Epidermal melanocyte (primary cell): ENCODE measurements at regions not wholly inside any gene's neighbourhood (a gene's known extent, or its start where the extent isn't known, plus 50 kb on each side); places are given as distances from the start of the nearest gene placed in this dataset.
"Not testable (repeated sequence)": the region's sequence is repeated elsewhere in the genome, so short reads cannot be mapped to it uniquely, and the experiment has no call there.

Experiments
- DNase-seq: peaks from one replicate; pipeline ENCODE4 v3.0.0; 2011; ENCODE audit warnings: low spot score; ENCODE audit not compliant: insufficient read length

DNA sequence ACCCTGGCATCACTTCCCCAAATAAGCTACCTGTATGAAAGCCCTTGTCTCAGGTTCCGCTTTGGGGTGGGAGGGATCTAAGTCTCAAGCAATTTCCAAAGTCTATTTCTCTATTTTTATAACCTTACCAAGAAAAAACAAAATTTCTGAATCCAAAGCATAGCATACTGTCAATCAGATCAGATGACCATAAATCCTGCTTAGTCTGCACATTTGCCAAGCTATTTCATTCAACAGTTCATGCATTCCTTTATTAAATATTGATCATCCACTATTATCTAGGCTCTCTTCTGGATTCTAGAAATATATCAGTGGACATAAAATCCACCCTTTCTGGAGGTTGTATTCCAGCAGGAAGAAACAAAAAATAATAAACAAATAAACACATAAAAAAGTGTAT is 263.5 kb upstream of the USP15 start:
- DNase-seq = no peak

DNA sequence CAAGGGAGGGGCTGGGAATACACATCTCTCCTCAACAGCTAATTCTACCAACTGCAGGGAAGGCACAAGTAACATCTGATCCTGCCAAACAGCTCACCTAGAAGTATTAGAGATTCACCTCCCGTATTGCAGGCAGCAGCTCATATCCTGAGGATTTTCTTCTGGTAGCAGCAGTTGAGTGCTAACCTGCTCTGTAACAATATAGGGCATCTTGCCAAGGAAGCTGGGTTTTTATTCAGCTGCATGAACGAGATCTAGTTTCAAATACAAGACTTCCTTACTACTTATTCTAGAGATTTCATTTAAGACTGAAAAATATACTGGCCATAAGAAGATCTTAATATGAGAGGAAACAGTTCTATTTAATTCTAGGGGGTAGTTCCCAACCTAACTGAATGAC is 261.4 kb upstream of the USP15 start:
- no peak for DNase-seq

DNA sequence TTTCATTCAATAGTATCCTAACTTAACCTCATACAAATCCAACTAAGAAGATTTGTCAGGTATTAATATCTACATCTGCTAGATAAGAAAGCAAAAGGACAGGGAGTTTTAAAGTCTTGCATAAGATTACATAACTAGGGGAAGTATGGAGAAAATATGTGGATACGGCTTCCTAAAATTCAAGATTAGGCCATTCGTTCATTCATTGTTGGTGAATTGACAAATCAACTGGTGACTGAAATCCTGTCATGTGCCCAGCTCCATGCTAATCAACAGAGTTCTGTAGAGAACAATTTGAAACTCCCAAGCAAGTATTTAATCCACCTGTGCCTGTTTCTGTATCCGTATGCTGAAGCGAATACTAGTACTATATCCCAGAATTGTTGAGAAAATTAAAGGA is 260.9 kb upstream of the USP15 start:
- no peak for DNase-seq

DNA sequence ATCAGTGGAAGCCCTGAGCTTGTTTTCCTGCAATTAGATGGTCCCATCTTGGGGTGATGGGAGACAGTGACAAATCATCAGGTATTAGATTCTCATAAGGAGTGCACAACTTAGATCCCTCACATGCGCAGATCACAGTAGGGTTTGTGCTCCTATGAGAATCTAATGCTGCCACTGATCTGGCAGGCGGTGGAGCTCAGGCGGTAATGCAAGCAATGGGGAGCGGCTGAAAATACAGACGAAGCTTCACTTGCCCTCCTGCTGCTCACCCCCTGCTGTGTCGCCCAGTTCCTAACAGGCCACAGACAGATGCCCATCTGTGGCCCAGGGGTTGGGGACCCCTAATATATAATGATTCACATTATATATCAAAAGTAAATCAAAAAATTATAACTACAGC is 258.8 kb upstream of the USP15 start:
- DNase-seq = no peak

DNA sequence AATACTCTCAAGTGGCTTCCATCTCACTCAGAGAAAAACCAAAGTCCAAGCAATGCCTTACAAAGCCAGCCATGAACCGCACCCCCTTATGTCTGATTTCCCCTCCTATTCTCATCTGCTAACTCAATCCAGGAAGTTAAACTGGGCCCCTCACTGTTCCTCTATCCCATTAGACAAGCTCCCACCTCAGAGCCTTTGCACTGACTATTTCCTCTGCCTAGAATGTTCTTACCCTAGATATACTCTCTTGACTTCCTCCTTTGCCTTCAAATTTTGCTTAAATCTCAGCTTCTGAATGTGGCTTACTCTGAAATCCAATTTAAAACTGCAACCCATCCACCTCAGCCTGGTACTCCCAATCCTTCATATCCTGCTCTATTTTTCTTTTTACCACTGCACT is 257.0 kb upstream of the USP15 start:
- no peak for DNase-seq

DNA sequence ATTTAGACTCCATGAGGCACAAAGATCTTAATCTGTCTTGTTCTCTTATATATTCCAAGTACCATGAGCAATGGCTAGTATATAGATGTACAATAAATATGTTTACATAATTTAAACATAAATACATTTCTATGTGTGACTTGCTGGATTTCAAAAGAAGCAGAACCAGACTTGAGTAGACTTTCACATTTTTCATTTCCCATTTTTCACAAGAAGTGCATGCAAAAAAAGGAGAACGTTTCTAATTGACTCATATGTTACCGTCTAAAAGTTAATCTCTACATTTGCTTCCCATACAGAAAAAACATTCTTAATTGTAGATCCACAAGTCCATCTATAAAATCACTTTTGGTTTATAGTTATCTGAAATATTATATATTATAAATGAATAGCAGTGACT is 256.5 kb upstream of the USP15 start:
- no peak for DNase-seq

DNA sequence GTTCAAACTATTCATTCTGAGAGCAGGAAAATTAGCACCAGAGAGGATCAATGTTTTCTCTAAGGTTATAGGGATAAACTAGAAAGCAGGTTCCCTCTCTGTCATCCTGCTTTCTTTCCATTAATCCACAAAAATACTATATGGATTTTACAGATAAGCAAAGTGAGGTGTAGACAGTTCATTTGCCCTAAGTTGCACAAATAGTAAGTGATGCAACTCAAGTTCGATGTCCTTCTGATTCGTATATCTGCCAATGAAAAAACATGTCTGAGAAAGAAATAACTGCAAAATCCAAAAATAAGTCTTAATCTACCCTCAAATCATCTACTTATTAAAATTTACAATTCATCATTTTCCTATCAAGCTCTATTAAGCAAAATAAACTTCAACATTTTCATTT is 254.6 kb upstream of the USP15 start:
- no peak for DNase-seq

DNA sequence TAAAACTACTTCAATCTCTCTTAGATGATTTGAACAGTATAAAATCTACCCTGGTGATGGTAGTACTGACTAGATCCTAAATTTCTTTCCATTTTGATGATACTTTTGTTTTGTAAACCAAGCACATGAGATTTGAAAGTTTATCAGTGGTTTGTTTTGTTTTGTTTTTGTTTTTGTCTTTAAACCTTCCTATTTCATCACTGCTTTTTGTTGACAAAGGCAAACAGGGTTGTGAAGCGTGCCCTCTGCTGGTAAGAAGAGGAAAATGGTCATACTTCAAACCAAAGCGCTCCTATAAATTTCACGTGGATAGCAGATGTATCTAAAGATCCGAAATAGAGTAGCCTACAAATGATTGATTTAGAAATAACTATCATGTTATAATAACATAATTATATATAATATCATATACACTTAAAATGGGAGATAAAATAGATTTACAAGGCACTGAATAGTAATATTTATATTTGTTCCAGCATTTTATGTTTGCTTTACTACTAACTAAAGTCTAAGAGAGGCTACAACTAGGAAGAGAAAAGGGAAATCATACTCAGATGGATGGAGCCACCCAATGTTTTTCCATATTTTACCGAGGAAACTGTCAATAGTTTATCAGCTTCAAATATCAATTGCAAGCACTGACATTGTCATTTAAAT is 254.0 kb upstream of the USP15 start:
- DNase-seq = peak; percentile 68

DNA sequence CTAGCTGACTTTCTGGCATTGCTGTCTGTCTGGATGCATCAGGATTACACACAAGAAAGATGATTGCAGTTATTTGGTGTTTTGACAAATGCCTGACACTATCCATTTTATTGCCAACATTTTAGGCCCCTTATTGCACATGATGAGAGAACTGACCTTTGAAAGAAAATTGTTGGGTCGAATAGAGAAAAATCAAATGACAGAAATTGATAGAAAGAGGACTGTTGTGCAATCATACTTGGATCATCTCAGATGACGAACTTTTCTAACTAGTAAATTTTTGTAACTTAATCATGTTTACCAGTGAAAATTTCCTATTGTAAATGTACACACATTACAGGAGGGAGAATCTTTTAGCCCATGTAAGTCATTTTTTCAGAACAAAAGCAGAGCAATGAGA is 251.5 kb upstream of the USP15 start:
- DNase-seq = no peak

DNA sequence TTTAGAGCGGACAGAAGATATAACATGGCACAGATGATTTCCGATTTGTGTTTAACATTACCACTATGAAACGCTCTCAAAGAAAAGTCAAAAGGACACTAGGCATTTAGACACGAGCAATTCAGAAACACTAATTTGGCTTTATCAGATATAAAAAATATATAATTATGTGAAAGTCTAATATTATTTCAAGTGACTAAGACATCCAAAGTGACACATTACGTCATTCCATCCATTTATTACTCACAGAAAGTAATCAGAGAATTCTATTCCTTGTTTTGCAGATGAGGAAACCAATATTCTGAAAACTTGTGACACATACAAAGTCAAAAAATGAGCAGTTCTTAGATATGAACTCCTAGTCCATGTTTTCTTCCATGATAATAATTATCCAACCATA is 250.8 kb upstream of the USP15 start:
- DNase-seq = no peak

DNA sequence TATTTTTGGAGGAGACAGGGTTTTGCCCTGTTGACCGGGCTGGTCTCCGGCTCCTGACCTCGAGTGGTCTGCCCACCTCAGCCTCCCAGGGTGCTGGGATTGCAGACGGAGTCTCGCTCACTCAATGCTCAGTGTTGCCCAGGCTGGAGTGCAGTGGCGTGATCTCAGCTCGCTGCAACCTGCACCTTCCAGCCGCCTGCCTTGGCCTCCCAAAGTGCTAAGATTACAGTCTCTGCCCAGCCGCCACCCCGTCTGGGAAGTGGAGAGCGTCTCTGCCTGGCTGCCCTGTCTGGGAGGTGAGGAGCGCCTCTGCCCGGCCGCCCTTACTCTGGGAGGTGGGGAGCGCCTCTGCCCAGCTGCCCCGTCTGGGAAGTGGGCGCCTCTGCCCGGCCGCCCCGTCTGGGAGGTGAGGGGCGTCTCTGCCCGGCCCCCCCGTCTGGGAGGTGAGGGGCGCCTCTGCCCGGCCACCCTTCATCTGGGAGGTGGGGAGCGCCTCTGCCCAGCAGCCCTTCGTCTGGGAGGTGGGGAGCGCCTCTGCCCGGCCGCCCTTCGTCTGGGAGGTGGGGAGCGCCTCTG is 249.8 kb upstream of the USP15 start:
- DNase-seq = not testable (repeated sequence)

DNA sequence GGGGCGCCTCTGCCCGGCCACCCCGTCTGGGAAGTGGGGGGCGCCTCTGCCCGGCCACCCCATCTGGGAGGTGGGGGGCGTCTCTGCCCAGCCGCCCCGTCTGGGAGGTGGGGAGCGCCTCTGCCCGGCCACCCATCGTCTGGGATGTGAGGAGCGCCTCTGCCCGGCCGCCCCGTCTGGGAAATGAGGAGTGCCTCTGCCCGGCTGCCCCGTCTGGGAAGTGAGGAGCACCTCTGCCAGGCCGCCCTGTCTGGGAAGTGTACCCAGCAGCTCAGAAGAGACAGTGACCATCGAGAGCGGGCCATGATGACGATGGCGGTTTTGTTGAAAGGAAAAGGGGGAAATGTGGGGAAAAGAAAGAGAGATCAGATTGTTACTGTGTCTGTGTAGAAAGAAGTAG is 249.2 kb upstream of the USP15 start:
- not testable (repeated sequence) for DNase-seq

DNA sequence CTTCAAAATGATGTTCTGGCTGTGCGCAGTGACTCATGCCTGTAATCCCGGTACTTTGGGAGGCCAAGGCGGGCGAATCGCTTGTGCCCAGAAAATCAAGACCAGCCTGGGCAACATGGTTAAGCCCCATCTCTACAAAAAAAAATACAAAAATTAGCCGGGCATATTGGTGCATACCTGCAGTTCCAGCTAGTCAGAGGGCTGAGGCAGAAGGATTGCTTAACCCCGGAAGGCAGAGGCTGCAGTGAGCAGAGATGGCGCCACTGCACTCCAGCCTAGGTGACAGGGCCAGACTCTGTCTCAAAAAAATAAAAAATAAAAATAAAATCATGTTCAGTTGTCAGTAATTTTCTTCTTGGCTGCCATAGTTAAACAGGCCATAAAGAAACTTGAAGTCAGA is 245.9 kb upstream of the USP15 start:
- DNase-seq = no peak

DNA sequence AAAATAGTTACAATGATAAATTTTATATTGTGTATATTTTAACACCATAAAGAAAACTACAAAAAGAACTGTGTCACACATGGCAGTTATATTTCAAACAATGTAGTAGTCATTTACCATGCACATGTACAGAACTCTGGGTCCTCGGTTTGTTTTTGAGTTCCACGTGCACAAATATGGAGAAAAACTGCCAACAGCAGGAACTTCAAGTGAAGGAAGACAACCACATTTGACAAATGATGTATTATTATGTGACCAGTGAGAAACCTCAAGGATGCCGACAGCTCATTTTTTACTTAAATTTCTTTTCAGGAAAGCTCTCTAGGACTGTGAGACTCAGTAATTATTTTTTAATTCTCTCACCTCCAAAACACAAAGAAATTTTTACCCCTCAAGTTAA is 244.2 kb upstream of the USP15 start:
- no peak for DNase-seq

DNA sequence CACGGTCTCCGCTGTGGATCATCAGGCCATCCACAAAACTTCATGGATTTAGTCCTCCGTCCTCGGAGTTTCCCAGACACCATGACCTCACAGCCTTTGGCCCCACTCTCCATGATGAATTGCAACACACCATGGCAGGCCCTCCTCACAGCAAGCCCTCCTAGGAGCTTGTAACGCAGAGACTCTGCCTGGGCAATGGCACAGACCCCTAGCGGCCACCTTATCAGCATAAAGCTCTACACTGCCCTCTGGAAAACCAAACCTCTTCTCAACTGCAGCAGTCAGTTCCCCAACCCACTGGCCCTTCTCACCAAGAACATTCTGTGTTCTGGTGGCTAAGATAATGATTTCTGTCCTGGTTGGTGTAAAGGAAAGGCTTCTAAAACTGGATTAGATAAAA is 238.4 kb upstream of the USP15 start:
- DNase-seq = no peak

DNA sequence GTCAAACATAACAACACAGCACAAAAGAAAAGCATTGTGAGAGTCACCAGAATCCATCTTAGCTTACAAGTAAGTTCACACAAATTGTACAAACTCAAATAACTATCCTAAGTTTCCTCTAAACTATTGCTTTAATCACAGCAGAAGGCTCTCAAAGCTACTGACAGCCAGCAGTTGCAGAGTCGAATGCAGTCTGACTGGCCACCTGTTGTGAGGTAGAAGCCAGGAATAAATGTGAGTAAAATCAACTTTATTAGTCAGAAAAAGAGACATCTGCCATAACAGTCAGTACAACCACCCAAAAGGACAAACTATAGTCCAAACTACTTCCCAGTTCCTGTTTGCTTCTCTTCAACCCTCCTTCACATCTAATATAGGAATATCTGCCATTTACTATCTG is 231.7 kb upstream of the USP15 start:
- no peak for DNase-seq

DNA sequence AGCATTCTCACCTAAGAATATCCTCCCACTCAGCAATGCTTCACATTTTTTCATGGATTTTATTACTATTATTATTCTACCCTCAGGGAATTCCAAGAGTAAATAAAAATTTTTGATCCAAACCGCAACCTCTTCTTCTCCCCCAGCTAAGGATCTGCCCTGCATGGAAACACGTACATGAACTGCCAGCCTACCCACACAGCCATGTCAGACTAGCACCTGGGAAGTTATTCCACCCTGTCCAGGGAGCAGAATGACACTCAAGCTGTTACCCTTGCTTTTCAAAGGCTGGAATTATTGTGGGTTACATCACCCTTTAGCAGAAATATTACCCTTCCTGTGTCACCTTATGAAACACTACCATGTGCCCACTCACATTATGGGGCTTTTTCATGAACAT is 227.3 kb upstream of the USP15 start:
- DNase-seq = no peak

DNA sequence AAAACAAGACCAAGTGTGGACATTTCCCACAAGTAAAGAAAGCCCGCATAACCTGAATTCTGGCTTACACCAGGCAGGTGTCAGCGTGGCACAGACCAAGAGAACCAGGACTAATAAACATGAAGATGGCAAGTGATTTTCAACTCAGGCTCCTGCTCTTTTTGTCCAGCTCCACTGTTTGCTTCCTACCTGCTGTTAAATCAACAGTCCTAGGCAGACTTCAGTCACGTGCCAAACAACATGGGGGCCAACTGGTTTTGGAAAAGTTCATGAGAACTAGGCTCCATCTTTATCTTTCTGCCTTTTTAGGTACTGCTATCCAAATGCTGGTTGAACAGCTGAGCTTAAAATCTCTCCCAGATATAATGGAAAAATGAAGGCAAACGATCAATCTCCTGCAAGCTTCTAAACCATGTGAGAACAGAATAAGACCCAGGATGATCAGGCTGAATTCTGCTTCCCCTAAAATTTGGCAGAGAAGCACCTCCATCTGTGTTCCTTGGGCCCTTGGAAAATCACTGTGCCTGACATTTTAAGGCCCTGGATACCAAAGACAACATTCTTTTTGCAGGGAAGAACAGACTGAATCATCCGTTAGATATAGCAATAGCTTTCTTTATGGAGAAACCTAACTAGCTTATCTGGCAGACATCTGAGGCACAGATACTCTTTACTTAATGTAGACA is 215.6 kb upstream of the USP15 start:
- no peak for DNase-seq

DNA sequence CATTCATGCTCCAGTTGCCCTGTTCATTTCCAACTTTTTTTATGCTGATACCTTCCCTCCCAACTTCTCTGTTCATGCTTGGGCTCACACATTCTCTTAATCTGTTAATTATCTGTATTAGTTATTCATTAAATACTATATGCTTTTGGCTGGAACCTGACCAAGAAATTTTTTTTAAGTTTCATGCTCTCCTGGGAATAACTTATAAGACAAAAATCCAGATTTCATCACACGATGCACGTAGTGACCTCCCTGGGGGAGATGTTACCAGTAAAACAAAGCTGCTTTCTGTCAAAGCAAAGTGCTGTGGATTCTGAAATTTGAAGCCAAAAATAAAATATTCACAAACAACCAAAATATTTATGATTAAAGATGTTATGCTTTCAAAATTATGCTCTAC is 215.0 kb upstream of the USP15 start:
- DNase-seq = no peak

DNA sequence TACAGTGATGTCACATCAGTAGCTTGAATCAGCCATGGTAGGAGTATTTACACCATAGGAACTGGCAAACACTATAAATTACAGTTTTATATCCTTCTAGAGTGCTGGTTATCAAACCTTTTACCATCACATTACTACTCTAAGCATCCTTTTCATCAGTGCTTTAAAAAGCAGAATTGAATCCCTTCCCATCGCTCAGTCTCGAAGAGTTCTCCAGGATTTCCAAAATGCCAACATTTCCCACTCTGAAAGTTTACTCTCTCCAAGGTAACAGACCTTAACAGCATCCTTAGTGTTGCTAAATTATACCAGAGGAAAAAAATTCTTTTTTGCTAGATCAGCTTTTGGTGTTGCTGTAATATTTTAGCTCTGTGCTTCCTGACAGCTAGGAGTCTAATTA is 209.4 kb upstream of the USP15 start:
- no peak for DNase-seq

DNA sequence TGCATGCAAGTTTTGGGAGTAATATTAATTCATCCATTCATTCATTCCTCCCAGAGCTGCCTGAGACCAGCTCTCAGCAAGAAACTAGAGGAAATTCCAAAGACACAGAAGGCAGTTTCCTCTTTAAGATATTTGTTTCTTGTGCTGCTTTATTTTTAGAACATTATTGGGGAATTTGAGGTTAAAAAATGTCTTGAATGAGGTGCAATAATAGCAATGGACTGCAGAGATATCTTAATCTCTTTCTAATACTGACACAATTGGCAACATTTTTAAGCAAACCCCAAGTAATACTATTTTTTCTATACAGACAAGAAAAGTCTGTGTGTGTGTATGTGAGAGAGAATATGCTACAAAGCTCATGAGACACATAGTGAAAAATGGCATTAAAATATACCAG is 190.2 kb upstream of the USP15 start:
- DNase-seq = no peak

DNA sequence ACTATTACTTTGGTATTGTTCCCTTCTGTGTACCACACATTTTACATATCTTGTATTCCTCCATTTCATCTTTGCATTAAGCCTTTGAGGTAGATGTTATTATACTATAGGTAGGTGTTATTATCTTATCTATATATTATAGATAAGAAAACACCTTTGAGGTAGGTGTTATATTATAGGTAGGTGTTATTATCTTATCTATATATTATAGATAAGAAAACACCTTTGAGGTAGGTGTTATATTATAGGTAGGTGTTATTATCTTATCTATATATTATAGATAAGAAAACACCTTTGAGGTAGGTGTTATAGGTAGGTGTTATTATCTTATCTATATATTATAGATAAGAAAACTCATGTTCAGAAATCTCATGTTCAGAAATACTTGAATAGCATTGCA is 187.0 kb upstream of the USP15 start:
- not testable (repeated sequence) for DNase-seq

DNA sequence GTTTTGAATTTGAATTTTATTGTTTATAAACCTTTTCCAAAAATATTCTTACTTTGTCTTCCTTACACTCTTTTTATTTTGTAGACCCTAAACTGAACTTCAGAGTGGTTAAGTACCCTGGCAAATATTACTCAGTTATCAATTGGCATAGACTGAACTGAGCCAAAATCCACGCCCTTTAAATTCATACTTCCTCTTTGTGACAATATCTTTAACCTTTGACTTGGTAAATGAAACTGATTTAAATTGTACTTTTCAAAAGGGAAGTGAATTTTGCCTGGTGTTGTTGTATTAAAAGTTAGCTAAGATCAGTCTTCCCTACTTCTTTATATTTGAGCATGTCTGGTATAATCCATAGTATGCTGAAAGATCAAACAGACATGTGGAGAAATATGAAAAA is 184.3 kb upstream of the USP15 start:
- DNase-seq = no peak
